K562 (cell line): ENCODE measurements at regions not wholly inside any gene's neighbourhood (a gene's known extent, or its start where the extent isn't known, plus 50 kb on each side); places are given as distances from the start of the nearest gene placed in this dataset.

Experiments used
- BCLAF1 ChIP-seq, 2 experiments: fragments of 450-650 bp in 1 of 2; IDR thresholded peaks; 2 replicates each; pipeline ENCODE4 v1.6.1; 2011 to 2017; ENCODE audit warnings: low read depth in 2 of 2, antibody characterized with exemption in 1 of 2, borderline replicate concordance in 1 of 2, low read length in 1 of 2, mild to moderate bottlenecking in 1 of 2, mixed read lengths in 1 of 2; ENCODE audit not compliant: control insufficient read depth in 1 of 2
- CREM ChIP-seq: IDR thresholded peaks from 2 replicates; pipeline ENCODE4 v1.6.1; 2014; ENCODE audit warnings: antibody characterized with exemption, low read depth
- EP300 ChIP-seq: IDR thresholded peaks from 2 replicates; pipeline ENCODE4 v1.6.1; 2012; ENCODE audit warnings: low read length, improper control_type of control experiment
- FOXA1 ChIP-seq: fragments of 450-650 bp; IDR thresholded peaks from 2 replicates; pipeline ENCODE4 v1.6.1; 2016; ENCODE audit warnings: mild to moderate bottlenecking, borderline replicate concordance
- GABPA ChIP-seq: fragments of 200-800 bp; sonication (Bioruptor generic); conservative IDR thresholded peaks from 2 replicates; pipeline ENCODE4 v1.6.1; 2016; ENCODE audit warnings: low read depth, missing genetic modification characterization, missing compliant biosample characterization
- NFIC ChIP-seq: fragments of 450-650 bp; IDR thresholded peaks from 2 replicates; pipeline ENCODE4 v1.6.1; 2017; ENCODE audit warnings: mild to moderate bottlenecking, inconsistent platforms
- NFXL1 ChIP-seq: fragments of 450-650 bp; formaldehyde crosslinking; IDR thresholded peaks from 2 replicates; pipeline ENCODE4 v1.4.0; 2021; ENCODE audit warnings: mild to moderate bottlenecking
- SIRT6 ChIP-seq: IDR thresholded peaks from one replicate; pipeline ENCODE4 v1.6.1; 2012; ENCODE audit warnings: low read depth, mild to moderate bottlenecking, control low read depth, inconsistent platforms, low read length, moderate library complexity
- SLC30A9 ChIP-seq: fragments of 250-450 bp; sonication (Bioruptor Pico); IDR thresholded peaks from 2 replicates; pipeline ENCODE4 v1.8.0; 2022; ENCODE audit warnings: mild to moderate bottlenecking, moderate library complexity
- TF ChIP-seq, protein P1 (sequence below): sonication (generic); formaldehyde crosslinking; IDR thresholded peaks from 2 replicates; pipeline ENCODE4 v1.8.1; 2023; ENCODE audit warnings: missing genetic modification reagents, mild to moderate bottlenecking, borderline replicate concordance
- TF ChIP-seq, protein P2 (sequence below), 3 experiments: IDR thresholded peaks in 2 of 3; conservative IDR thresholded peaks in 1 of 3; 2 replicates each; pipeline ENCODE4 v1.5.1; 2011 to 2012; ENCODE audit warnings: low read length in 3 of 3, mild to moderate bottlenecking in 3 of 3, control low read depth in 2 of 3, improper control_type of control experiment in 1 of 3, inconsistent platforms in 1 of 3, low read depth in 1 of 3, mixed read lengths in 1 of 3, moderate library complexity in 1 of 3; ENCODE audit not compliant: insufficient read depth in 2 of 3

DNA sequence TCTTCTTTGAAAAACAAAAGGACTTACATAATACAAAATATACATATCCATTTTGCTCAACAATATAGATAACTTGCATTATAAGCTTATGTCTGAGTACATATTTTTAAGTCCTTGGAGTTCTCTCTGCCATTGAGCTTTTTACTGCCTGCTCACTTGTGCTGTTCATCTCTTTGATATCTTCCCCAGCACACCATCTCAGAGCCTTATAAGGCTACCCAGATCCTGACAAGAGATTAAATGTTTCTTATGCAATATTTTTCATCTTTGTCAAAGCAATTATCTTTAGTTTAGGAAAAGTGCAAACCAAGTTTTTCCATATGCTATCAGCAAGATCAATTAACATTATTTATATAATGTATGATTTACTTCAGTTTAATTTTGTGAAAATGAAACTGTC, 60.7 kb upstream of the ITGA1 start:
- no peak for TF ChIP-seq BCLAF1 (IDR thresholded peaks at IDR 0.05; ENCODE audit: borderline replicate concordance in 1 of 2, control insufficient read depth in 1 of 2, low read depth in 2 of 2, low read length in 1 of 2)
- TF ChIP-seq NFIC = no peak
- TF ChIP-seq SIRT6 = no peak
- no peak for TF ChIP-seq FOXA1
- TF ChIP-seq SLC30A9 (CRISPR knock-in tag) = no peak
- TF ChIP-seq, protein P1, sequence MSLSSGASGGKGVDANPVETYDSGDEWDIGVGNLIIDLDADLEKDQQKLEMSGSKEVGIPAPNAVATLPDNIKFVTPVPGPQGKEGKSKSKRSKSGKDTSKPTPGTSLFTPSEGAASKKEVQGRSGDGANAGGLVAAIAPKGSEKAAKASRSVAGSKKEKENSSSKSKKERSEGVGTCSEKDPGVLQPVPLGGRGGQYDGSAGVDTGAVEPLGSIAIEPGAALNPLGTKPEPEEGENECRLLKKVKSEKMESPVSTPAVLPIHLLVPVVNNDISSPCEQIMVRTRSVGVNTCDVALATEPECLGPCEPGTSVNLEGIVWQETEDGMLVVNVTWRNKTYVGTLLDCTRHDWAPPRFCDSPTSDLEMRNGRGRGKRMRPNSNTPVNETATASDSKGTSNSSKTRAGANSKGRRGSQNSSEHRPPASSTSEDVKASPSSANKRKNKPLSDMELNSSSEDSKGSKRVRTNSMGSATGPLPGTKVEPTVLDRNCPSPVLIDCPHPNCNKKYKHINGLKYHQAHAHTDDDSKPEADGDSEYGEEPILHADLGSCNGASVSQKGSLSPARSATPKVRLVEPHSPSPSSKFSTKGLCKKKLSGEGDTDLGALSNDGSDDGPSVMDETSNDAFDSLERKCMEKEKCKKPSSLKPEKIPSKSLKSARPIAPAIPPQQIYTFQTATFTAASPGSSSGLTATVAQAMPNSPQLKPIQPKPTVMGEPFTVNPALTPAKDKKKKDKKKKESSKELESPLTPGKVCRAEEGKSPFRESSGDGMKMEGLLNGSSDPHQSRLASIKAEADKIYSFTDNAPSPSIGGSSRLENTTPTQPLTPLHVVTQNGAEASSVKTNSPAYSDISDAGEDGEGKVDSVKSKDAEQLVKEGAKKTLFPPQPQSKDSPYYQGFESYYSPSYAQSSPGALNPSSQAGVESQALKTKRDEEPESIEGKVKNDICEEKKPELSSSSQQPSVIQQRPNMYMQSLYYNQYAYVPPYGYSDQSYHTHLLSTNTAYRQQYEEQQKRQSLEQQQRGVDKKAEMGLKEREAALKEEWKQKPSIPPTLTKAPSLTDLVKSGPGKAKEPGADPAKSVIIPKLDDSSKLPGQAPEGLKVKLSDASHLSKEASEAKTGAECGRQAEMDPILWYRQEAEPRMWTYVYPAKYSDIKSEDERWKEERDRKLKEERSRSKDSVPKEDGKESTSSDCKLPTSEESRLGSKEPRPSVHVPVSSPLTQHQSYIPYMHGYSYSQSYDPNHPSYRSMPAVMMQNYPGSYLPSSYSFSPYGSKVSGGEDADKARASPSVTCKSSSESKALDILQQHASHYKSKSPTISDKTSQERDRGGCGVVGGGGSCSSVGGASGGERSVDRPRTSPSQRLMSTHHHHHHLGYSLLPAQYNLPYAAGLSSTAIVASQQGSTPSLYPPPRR (CRISPR knock-in tag) = no peak
- no peak for TF ChIP-seq CREM
- TF ChIP-seq EP300 = no peak
- TF ChIP-seq, protein P2, sequence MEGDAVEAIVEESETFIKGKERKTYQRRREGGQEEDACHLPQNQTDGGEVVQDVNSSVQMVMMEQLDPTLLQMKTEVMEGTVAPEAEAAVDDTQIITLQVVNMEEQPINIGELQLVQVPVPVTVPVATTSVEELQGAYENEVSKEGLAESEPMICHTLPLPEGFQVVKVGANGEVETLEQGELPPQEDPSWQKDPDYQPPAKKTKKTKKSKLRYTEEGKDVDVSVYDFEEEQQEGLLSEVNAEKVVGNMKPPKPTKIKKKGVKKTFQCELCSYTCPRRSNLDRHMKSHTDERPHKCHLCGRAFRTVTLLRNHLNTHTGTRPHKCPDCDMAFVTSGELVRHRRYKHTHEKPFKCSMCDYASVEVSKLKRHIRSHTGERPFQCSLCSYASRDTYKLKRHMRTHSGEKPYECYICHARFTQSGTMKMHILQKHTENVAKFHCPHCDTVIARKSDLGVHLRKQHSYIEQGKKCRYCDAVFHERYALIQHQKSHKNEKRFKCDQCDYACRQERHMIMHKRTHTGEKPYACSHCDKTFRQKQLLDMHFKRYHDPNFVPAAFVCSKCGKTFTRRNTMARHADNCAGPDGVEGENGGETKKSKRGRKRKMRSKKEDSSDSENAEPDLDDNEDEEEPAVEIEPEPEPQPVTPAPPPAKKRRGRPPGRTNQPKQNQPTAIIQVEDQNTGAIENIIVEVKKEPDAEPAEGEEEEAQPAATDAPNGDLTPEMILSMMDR (IDR thresholded peaks at IDR 0.05 in 2 of 3, conservative IDR thresholded peaks at IDR 0.05 in 1 of 3; ENCODE audit: insufficient read depth in 2 of 3, low read depth in 1 of 3, low read length in 3 of 3) = no peak
- TF ChIP-seq GABPA (tag) = no peak
- TF ChIP-seq NFXL1 (CRISPR knock-in tag) = no peak
